Neural crest cell (in vitro differentiated cells): ENCODE measurements at regions not wholly inside any gene's neighbourhood (a gene's known extent, or its start where the extent isn't known, plus 50 kb on each side); places are given as distances from the start of the nearest gene placed in this dataset.

Source experiments
- DNase-seq: peaks from one replicate; pipeline ENCODE4 v3.0.0; 2021; ENCODE audit warnings: low read depth, mixed read lengths, low spot score
- H3K27ac Mint-ChIP-seq: one replicate; pipeline ENCODE4 v1.8.0; 2021; ENCODE audit warnings: mild to moderate bottlenecking, mixed read lengths; ENCODE audit not compliant: unreplicated experiment
- H3K27me3 Mint-ChIP-seq: 2 replicates; pipeline ENCODE4 v1.8.0; 2021; ENCODE audit warnings: low read depth, mild to moderate bottlenecking, mixed read lengths
- H3K36me3 Mint-ChIP-seq: 2 replicates; pipeline ENCODE4 v1.8.0; 2021; ENCODE audit warnings: low read depth, mild to moderate bottlenecking, mixed read lengths
- H3K4me1 Mint-ChIP-seq: 2 replicates; pipeline ENCODE4 v1.8.0; 2021; ENCODE audit warnings: mixed read lengths
- H3K4me3 Mint-ChIP-seq: one replicate; pipeline ENCODE4 v1.8.0; 2021; ENCODE audit warnings: mild to moderate bottlenecking, mixed read lengths
- H3K9me3 Mint-ChIP-seq: 2 replicates; pipeline ENCODE4 v1.8.0; 2021; ENCODE audit warnings: mixed read lengths
- CTCF ChIP-seq: fragments of 200-600 bp; sonication (generic); conservative IDR thresholded peaks from 2 replicates; pipeline ENCODE4 v1.5.0; 2021; ENCODE audit warnings: antibody characterized with exemption, mild to moderate bottlenecking

DNA sequence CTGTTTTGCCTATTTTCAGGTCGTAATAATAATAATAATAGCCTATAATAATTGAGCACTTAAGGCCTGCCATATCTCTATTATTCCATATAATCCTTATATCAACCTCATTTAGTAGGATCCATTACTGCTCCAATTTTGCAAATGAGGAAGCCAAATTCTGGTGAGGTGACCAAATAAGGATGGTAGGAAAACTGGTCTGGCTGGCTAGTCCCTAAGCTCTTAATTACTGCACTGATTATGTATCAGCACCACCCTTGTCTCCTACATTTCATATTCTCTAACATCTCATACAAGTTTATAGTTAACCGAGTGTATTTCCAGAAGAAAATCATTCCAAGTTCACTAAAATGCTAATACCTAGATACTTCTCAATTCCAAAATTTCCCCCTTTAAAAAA lies 166.5 kb upstream of the RGMB start:
- peaks cover 8% of the 10 kb centered on the region for H3K9me3 Mint-ChIP-seq
- H3K36me3 Mint-ChIP-seq = peaks cover 2% of the 10 kb centered on the region
- H3K27me3 Mint-ChIP-seq = no peaks in the 10 kb centered on the region
- H3K4me1 Mint-ChIP-seq = peaks cover 48% of the 10 kb centered on the region
- no peak for DNase-seq
- TF ChIP-seq CTCF = no peak
- no peak overlapping the region for H3K27ac Mint-ChIP-seq
- H3K4me3 Mint-ChIP-seq = no peak overlapping the region

- Mint-ChIP-seq H3K4me3 (no peak overlapping the region), H3K4me1 (peaks cover 47% of the 10 kb centered on the region), H3K27ac (no peak overlapping the region), H3K9me3 (no peaks in the 10 kb centered on the region), H3K36me3 (no peaks in the 10 kb centered on the region), H3K27me3 (no peaks in the 10 kb centered on the region)
- TF ChIP-seq CTCF = no peak
- DNase-seq = no peak
Measured at GRCh38 chr5:98608052-98608451, 165.4 kb upstream of the RGMB start.

GRCh38 chr5:98614341-98614740 lies 159.1 kb upstream of the RGMB start:
- Mint-ChIP-seq H3K9me3 (no peaks in the 10 kb centered on the region), H3K27ac (no peak overlapping the region), H3K4me1 (peaks cover 30% of the 10 kb centered on the region), H3K36me3 (no peaks in the 10 kb centered on the region), H3K4me3 (no peak overlapping the region), H3K27me3 (no peaks in the 10 kb centered on the region)
- no peak for TF ChIP-seq CTCF
- no peak for DNase-seq

DNA sequence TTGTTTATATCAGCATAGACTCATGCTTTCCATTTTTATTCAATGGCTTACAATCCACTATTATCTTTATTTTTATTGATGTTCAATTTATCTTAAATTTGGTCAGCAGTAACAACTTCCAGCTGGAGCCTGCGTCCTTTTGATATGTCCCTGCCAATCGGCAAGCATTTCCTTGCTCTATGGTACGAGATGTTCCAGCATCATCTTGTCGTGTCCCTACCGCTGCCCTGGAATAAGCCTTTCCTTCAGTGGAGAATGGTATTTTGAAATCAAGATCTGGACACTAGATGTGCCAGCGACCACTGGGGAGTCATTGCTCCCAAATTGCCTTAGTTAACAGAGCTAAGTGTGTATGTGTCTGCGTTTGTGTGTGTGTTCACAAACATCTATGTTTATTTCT lies 151.6 kb upstream of the RGMB start:
- Mint-ChIP-seq H3K4me3 (no peak overlapping the region), H3K9me3 (peaks cover 2% of the 10 kb centered on the region), H3K27ac (no peak overlapping the region), H3K4me1 (no peaks in the 10 kb centered on the region), H3K27me3 (no peaks in the 10 kb centered on the region), H3K36me3 (no peaks in the 10 kb centered on the region)
- no peak for TF ChIP-seq CTCF
- no peak for DNase-seq

GRCh38 chr5:98624145-98624880 lies 149.2 kb upstream of the RGMB start:
- Mint-ChIP-seq H3K36me3 (peaks cover 6% of the 10 kb centered on the region), H3K27me3 (no peaks in the 10 kb centered on the region), H3K27ac (no peak overlapping the region), H3K4me1 (no peaks in the 10 kb centered on the region), H3K9me3 (peaks cover 15% of the 10 kb centered on the region), H3K4me3 (no peak overlapping the region)
- no peak for DNase-seq
- TF ChIP-seq CTCF = no peak
